NCI-H2227 (cell line): ENCODE measurements at regions not wholly inside any gene's neighbourhood (a gene's known extent, or its start where the extent isn't known, plus 50 kb on each side); places are given as distances from the start of the nearest gene placed in this dataset.
A peak's percentile ranks its signal among the peaks of the same experiment; 100 is the strongest.

Experiments used
- DNase-seq: peaks from one replicate; lab custom pipeline; 2025; ENCODE audit not compliant: unreplicated experiment; lab: John Stamatoyannopoulos, UW

GRCh38 chr1:38241594-38242334 is 195.2 kb upstream of the POU3F1 start:
- peak; percentile 72 for DNase-seq

GRCh38 chr1:38240618-38241017 is 194.0 kb upstream of the POU3F1 start:
- no peak for DNase-seq

GRCh38 chr1:38239258-38239835 is 192.8 kb upstream of the POU3F1 start:
- no peak for DNase-seq

GRCh38 chr1:38238294-38238693 is 191.7 kb upstream of the POU3F1 start:
- no peak for DNase-seq

- no peak for DNase-seq
Observed at GRCh38 chr1:38235705-38236104, 189.1 kb upstream of the POU3F1 start.

- no peak for DNase-seq
Observed at GRCh38 chr1:38231941-38232340, 185.3 kb upstream of the POU3F1 start.

- DNase-seq, result no peak
Observed at GRCh38 chr1:38228718-38229117, 182.1 kb upstream of the POU3F1 start.

GRCh38 chr1:38225745-38226144 is 179.2 kb upstream of the POU3F1 start:
- no peak for DNase-seq

- no peak for DNase-seq
Observed at GRCh38 chr1:38223391-38223790, 176.8 kb upstream of the POU3F1 start.

GRCh38 chr1:38222891-38223290 is 176.3 kb upstream of the POU3F1 start:
- DNase-seq, result no peak

GRCh38 chr1:38221006-38221649 is 174.5 kb upstream of the POU3F1 start:
- no peak for DNase-seq

- no peak for DNase-seq
Observed at GRCh38 chr1:38217316-38217715, 170.7 kb upstream of the POU3F1 start.

- DNase-seq, result no peak
Observed at GRCh38 chr1:38213646-38214434, 167.2 kb upstream of the POU3F1 start.

GRCh38 chr1:38210895-38211177 is 164.2 kb upstream of the POU3F1 start:
- DNase-seq, result no peak

GRCh38 chr1:38210021-38210894 is 163.7 kb upstream of the POU3F1 start:
- no peak for DNase-seq

GRCh38 chr1:38208716-38209632 is 162.4 kb upstream of the POU3F1 start:
- no peak for DNase-seq

- no peak for DNase-seq
Observed at GRCh38 chr1:38207906-38208305, 161.3 kb upstream of the POU3F1 start.

GRCh38 chr1:38207275-38207674 is 160.7 kb upstream of the POU3F1 start:
- no peak for DNase-seq

- DNase-seq, result no peak
Observed at GRCh38 chr1:38204698-38205097, 158.1 kb upstream of the POU3F1 start.

- DNase-seq, result no peak
Observed at GRCh38 chr1:38203441-38203840, 156.8 kb upstream of the POU3F1 start.
